Panc1 (cell line): ENCODE measurements at regions not wholly inside any gene's neighbourhood (a gene's known extent, or its start where the extent isn't known, plus 50 kb on each side); places are given as distances from the start of the nearest gene placed in this dataset.

Experiments
- ATAC-seq: fragments of 200-7000 bp; cut with Tn5 transposase; 2 replicates; pipeline ENCODE4 v1.9.1; 2020; ENCODE audit warnings: mild to moderate bottlenecking, moderate library complexity
- BruUV-seq: library from RNA; stranded (reverse); fragments of 400-500 nt; replicated peaks from 2 replicates; lab custom pipeline; 2021; lab: Mats Ljungman, UMichigan
- CTCF ChIA-PET: fragments of 300-600 bp; sonication (Branson Sonifier 250); formaldehyde crosslinking; loops from one replicate; lab custom pipeline; 2022; ENCODE audit warnings: antibody characterized with exemption; lab: Charles Lee
- POLR2A ChIA-PET: fragments of 300-600 bp; sonication (Branson Sonifier 250); formaldehyde crosslinking; loops from one replicate; lab custom pipeline; 2022; ENCODE audit warnings: antibody characterized with exemption; lab: Charles Lee
- DNase-seq: peaks from one replicate; pipeline ENCODE4 v3.0.0-alpha.2; 2010; ENCODE audit warnings: low read depth, low spot score
- H3K27ac ChIP-seq: 2 replicates; pipeline ENCODE4 v1.5.1; 2011; ENCODE audit warnings: mild to moderate bottlenecking, low read length, inconsistent platforms
- H3K27me3 ChIP-seq: fragments of 200-500 bp; sonication (Bioruptor generic); 2 replicates; pipeline ENCODE4 v1.6.0; 2014; ENCODE audit warnings: low read length, inconsistent platforms; ENCODE audit not compliant: control insufficient read depth, insufficient read depth
- H3K36me3 ChIP-seq: fragments of 200-500 bp; sonication (Bioruptor generic); 2 replicates; pipeline ENCODE4 v1.5.1; 2014; ENCODE audit warnings: inconsistent platforms, mild to moderate bottlenecking, low read length, moderate library complexity; ENCODE audit not compliant: control insufficient read depth, insufficient read depth
- H3K4me1 ChIP-seq: 2 replicates; pipeline ENCODE4 v1.5.1; 2011; ENCODE audit warnings: inconsistent platforms, mild to moderate bottlenecking, low read length, moderate library complexity; ENCODE audit not compliant: control insufficient read depth, insufficient read depth
- H3K4me3 ChIP-seq, 2 experiments: 2 replicates each; pipeline ENCODE4 v1.5.1; 2011 to 2012; ENCODE audit warnings: low read depth in 2 of 2, low read length in 2 of 2, mild to moderate bottlenecking in 2 of 2, inconsistent platforms in 1 of 2, moderate library complexity in 1 of 2
- H3K9me3 ChIP-seq: fragments of 200-500 bp; sonication (Bioruptor generic); 2 replicates; pipeline ENCODE4 v1.5.1; 2014; ENCODE audit warnings: low read depth, mild to moderate bottlenecking, inconsistent platforms, low read length, moderate library complexity; ENCODE audit not compliant: control insufficient read depth, insufficient read depth
- CTCF ChIP-seq: fragments of 450-650 bp; IDR thresholded peaks from 2 replicates; pipeline ENCODE4 v1.5.1; 2017; ENCODE audit warnings: mild to moderate bottlenecking
- POLR2AphosphoS5 ChIP-seq: IDR thresholded peaks from 2 replicates; pipeline ENCODE4 v1.6.1; 2012; ENCODE audit warnings: mild to moderate bottlenecking, low read depth, low read length, moderate library complexity
- REST ChIP-seq, 2 experiments: IDR thresholded peaks; 2 replicates each; pipeline ENCODE4 v1.6.1; 2011 to 2012; ENCODE audit warnings: low read depth in 2 of 2, control low read depth in 1 of 2, low read length in 1 of 2, mild to moderate bottlenecking in 1 of 2, moderate library complexity in 1 of 2; ENCODE audit not compliant: insufficient read depth in 1 of 2
- SIN3A ChIP-seq: IDR thresholded peaks from 2 replicates; pipeline ENCODE4 v1.6.1; 2012; ENCODE audit warnings: low read depth, mild to moderate bottlenecking, low read length, moderate library complexity, borderline replicate concordance; ENCODE audit not compliant: insufficient read depth
- TCF7L2 ChIP-seq: IDR thresholded peaks from 2 replicates; pipeline ENCODE4 v1.6.1; 2011; ENCODE audit warnings: mild to moderate bottlenecking, low read depth, low read length, inconsistent platforms
- in situ Hi-C: cut with HindIII; loops from 2 replicates; pipeline ENCODE4 v1.10.0; 2016; ENCODE audit warnings: low sequenced_read_pairs, low pct_unique_long_range_greater_than_20kb
- intact Hi-C: fragments of 100-400 bp; cut with micrococcal nuclease; formaldehyde crosslinking; loops from one replicate; pipeline ENCODE4 v1.10.0; 2022; ENCODE audit not compliant: unreplicated experiment

- DNase-seq (no peak), ATAC-seq (no peak)
- no peaks in the 10 kb centered on the region for H3K27me3 ChIP-seq
- intact Hi-C loops (no loop called here), in situ Hi-C loops (no loop called here)
- no peaks in the 10 kb centered on the region for H3K36me3 ChIP-seq
- no peak overlapping the region for H3K27ac ChIP-seq
- H3K4me3 ChIP-seq, result no peak overlapping the region
- no peaks in the 10 kb centered on the region for H3K4me1 ChIP-seq
- H3K9me3 ChIP-seq, result no peaks in the 10 kb centered on the region
- ChIA-PET CTCF (no interaction called here), POLR2A (no interaction called here)
- BruUV-seq, result no TSS peak
- TF ChIP-seq POLR2AphosphoS5, result no peak
- no peak for TF ChIP-seq SIN3A
Observed at GRCh38 chr14:54148251-54148650, 191.6 kb upstream of the BMP4 start.

- ChIA-PET CTCF (interaction anchor here (0.6 kb wide), 1 partner anchor 24 kb away, joined by 3 read pairs; no protein-coding TSS in a partner anchor), POLR2A (no interaction called here)
- no TSS peak for BruUV-seq
- H3K9me3 ChIP-seq, result no peaks in the 10 kb centered on the region
- ATAC-seq, result no peak
- H3K27me3 ChIP-seq, result no peaks in the 10 kb centered on the region
- no peaks in the 10 kb centered on the region for H3K4me1 ChIP-seq
- no peaks in the 10 kb centered on the region for H3K36me3 ChIP-seq
- TF ChIP-seq SIN3A (no peak), POLR2AphosphoS5 (no peak), TCF7L2 (no peak), CTCF (no peak), REST (IDR thresholded peaks at IDR 0.05; ENCODE audit: insufficient read depth in 1 of 2, low read depth in 2 of 2, low read length in 1 of 2) (no peak)
- in situ Hi-C loops (no loop called here), intact Hi-C loops (no loop called here)
- no peak overlapping the region for H3K27ac ChIP-seq
- no peak overlapping the region for H3K4me3 ChIP-seq
- DNase-seq, result no peak
Observed at GRCh38 chr14:54152351-54152750, 195.7 kb upstream of the BMP4 start.

- TF ChIP-seq POLR2AphosphoS5 (no peak), REST (IDR thresholded peaks at IDR 0.05; ENCODE audit: insufficient read depth in 1 of 2, low read depth in 2 of 2, low read length in 1 of 2) (no peak), SIN3A (no peak), TCF7L2 (no peak), CTCF (no peak)
- H3K36me3 ChIP-seq, result no peaks in the 10 kb centered on the region
- in situ Hi-C loops, result no loop called here
- ATAC-seq (no peak), DNase-seq (no peak)
- ChIA-PET POLR2A (no interaction called here), CTCF (no interaction called here)
- H3K27ac ChIP-seq, result no peak overlapping the region
- H3K27me3 ChIP-seq, result no peaks in the 10 kb centered on the region; the same call in 1 of the 2 replicates
- no TSS peak for BruUV-seq
- H3K4me3 ChIP-seq, result no peak overlapping the region
- intact Hi-C loops, result no loop called here
- H3K9me3 ChIP-seq, result no peaks in the 10 kb centered on the region
- H3K4me1 ChIP-seq, result no peaks in the 10 kb centered on the region
Observed at GRCh38 chr14:54166049-54166950, 209.7 kb upstream of the BMP4 start.
